C4-2B (cell line): ENCODE measurements at regions not wholly inside any gene's neighbourhood (a gene's known extent, or its start where the extent isn't known, plus 50 kb on each side); places are given as distances from the start of the nearest gene placed in this dataset.

Experiments used
- CTCF ChIP-seq: fragments of 450-650 bp; conservative IDR thresholded peaks from 2 replicates; pipeline ENCODE4 v1.5.1; 2017; ENCODE audit warnings: mild to moderate bottlenecking
- ZFX ChIP-seq: fragments of 450-650 bp; IDR thresholded peaks from 2 replicates; pipeline ENCODE4 v1.6.1; 2017

GRCh38 chr4:85106166-85106565 is 139.7 kb upstream of the WDFY3 start:
- TF ChIP-seq CTCF = no peak
- no peak for TF ChIP-seq ZFX
